WERI-Rb-1 (cell line): ENCODE measurements at regions not wholly inside any gene's neighbourhood (a gene's known extent, or its start where the extent isn't known, plus 50 kb on each side); places are given as distances from the start of the nearest gene placed in this dataset.

Source experiments
- DNase-seq: peaks from one replicate; pipeline ENCODE4 v3.0.0-alpha.2; 2020
- H3K27ac ChIP-seq: fragments of 250-450 bp; sonication (Bioruptor Pico); 2 replicates; pipeline ENCODE4 v1.5.1; 2020; ENCODE audit warnings: mild to moderate bottlenecking, moderate library complexity
- H3K27me3 ChIP-seq: fragments of 250-450 bp; sonication (Bioruptor Pico); 2 replicates; pipeline ENCODE4 v1.5.1; 2021; ENCODE audit warnings: mild to moderate bottlenecking, low read depth, moderate library complexity; ENCODE audit not compliant: insufficient read depth, severe bottlenecking
- H3K36me3 ChIP-seq: fragments of 250-450 bp; sonication (Bioruptor Pico); 2 replicates; pipeline ENCODE4 v1.5.1; 2020; ENCODE audit warnings: mild to moderate bottlenecking, moderate library complexity
- H3K4me3 ChIP-seq: 2 replicates; pipeline ENCODE4 v1.5.1; 2011; ENCODE audit warnings: low read depth, mild to moderate bottlenecking, control low read depth, low read length
- H3K9me3 ChIP-seq: fragments of 250-450 bp; sonication (Bioruptor Pico); 2 replicates; pipeline ENCODE4 v1.5.1; 2021; ENCODE audit warnings: mild to moderate bottlenecking, moderate library complexity; ENCODE audit not compliant: severe bottlenecking
- CTCF ChIP-seq: IDR thresholded peaks from 2 replicates; pipeline ENCODE4 v1.5.1; 2011; ENCODE audit warnings: low read depth, mild to moderate bottlenecking, control low read depth, inconsistent platforms, low read length

- no peak overlapping the region for H3K4me3 ChIP-seq
- no peaks in the 10 kb centered on the region for H3K27me3 ChIP-seq
- no peaks in the 10 kb centered on the region for H3K9me3 ChIP-seq
- no peak for DNase-seq
- H3K27ac ChIP-seq, result no peak overlapping the region
- no peak for TF ChIP-seq CTCF
- H3K36me3 ChIP-seq, result no peaks in the 10 kb centered on the region
These were observed 252.0 kb downstream of the UTP18 start for GRCh38 chr17:51512220-51512907.

GRCh38 chr17:51516924-51517323 lies 256.6 kb downstream of the UTP18 start:
- Histone ChIP-seq H3K27me3 (peaks cover 3% of the 10 kb centered on the region), H3K9me3 (no peaks in the 10 kb centered on the region), H3K27ac (no peak overlapping the region), H3K4me3 (no peak overlapping the region), H3K36me3 (no peaks in the 10 kb centered on the region)
- no peak for DNase-seq
- no peak for TF ChIP-seq CTCF

DNA sequence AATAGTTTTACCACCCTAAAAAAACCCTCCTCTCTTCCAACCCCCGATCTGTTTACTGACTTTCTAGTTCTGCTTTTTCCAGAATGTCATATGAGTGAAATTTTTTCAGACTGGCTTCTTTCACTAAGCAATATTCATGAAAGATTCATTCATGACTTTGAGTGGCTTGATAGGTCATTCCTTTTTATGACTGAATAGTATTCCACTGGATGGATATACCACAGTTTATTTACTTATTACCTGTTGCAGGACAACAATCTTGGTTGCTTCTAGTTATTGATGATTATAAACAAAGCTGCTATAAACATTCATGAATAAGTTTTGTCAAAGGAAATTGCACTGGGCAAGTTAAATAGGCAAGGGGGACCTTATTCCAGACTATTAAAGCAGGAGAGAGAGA lies 264.2 kb downstream of the UTP18 start:
- no peak for TF ChIP-seq CTCF
- H3K9me3 ChIP-seq, result no peaks in the 10 kb centered on the region
- H3K27ac ChIP-seq, result no peak overlapping the region
- no peak overlapping the region for H3K4me3 ChIP-seq
- DNase-seq, result no peak
- H3K27me3 ChIP-seq, result peaks cover 8% of the 10 kb centered on the region
- no peaks in the 10 kb centered on the region for H3K36me3 ChIP-seq

DNA sequence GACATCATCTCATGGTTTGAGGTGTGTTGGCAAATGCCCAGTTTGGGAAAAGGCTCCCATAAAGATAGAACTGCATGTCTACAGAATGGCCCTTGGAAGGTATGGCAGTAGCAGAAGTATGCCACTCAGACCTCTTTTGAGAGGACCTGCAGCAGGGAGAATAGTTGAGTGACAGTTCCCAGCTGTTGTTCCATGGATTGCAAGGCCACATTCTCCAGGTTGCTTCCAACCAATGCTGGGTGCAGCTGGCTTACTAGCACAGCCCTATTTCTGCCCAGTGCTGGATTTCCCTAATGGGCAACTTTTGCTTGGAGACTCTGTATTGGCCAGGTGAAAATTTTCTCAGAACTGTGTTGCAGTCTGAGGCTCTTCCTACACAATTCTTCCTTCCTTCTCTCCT lies 266.2 kb downstream of the UTP18 start:
- TF ChIP-seq CTCF, result no peak
- H3K9me3 ChIP-seq, result peaks cover 2% of the 10 kb centered on the region
- no peak overlapping the region for H3K4me3 ChIP-seq
- DNase-seq, result no peak
- H3K27me3 ChIP-seq, result peaks cover 8% of the 10 kb centered on the region
- H3K36me3 ChIP-seq, result no peaks in the 10 kb centered on the region
- H3K27ac ChIP-seq, result no peak overlapping the region

- Histone ChIP-seq H3K4me3 (no peak overlapping the region), H3K9me3 (peaks cover 2% of the 10 kb centered on the region), H3K27ac (no peak overlapping the region), H3K27me3 (peaks cover 5% of the 10 kb centered on the region), H3K36me3 (no peaks in the 10 kb centered on the region)
- TF ChIP-seq CTCF, result no peak
- no peak for DNase-seq
These were observed 267.1 kb downstream of the UTP18 start for GRCh38 chr17:51527225-51527982.
